Right cardiac atrium (tissue), 5 donors: ENCODE measurements at regions not wholly inside any gene's neighbourhood (a gene's known extent, or its start where the extent isn't known, plus 50 kb on each side); places are given as distances from the start of the nearest gene placed in this dataset.
A peak's percentile ranks its signal among the peaks of the same experiment; 100 is the strongest.

Source experiments
- ATAC-seq, 2 donors: fragments of 200-7000 bp; cut with Tn5 transposase; one replicate each; pipeline versions ENCODE4 v1.8.0 to v1.9.1; 2020; ENCODE audit warnings: moderate library complexity in 2 of 2, mild to moderate bottlenecking in 1 of 2
- DNase-seq, 3 donors: peaks; one replicate each; pipeline ENCODE4 v3.0.0-alpha.2; 2020
- H3K27ac ChIP-seq: one replicate; pipeline ENCODE4 v1.5.1; 2013; ENCODE audit warnings: mild to moderate bottlenecking, low read length, control low read depth, moderate library complexity
- H3K27me3 ChIP-seq: one replicate; pipeline ENCODE4 v1.6.1; 2013; ENCODE audit not compliant: control insufficient read depth, insufficient read depth
- H3K4me1 ChIP-seq: one replicate; pipeline ENCODE4 v1.6.1; 2013; ENCODE audit warnings: low read length; ENCODE audit not compliant: control insufficient read depth, insufficient read depth
- H3K4me3 ChIP-seq: one replicate; pipeline ENCODE4 v1.5.1; 2013; ENCODE audit warnings: low read length, control low read depth
- H3K9me3 ChIP-seq: one replicate; pipeline ENCODE4 v1.6.1; 2013; ENCODE audit warnings: low read length; ENCODE audit not compliant: control insufficient read depth
- whole genome bisulfite sequencing: extraction: QIAGEN DNeasy Blood & Tissue Kit; methylation state at CpG from one replicate; pipeline ENCODE4 v1.1.7; 2013; 5-methylcytosine and 5-hydroxymethylcytosine counted together
- intact Hi-C, 4 donors: fragments of 100-400 bp; cut with DNase I; formaldehyde crosslinking; loops; one replicate each; pipeline versions ENCODE4 v1.11.0 to v1.14.0; 2022 to 2023
- donor health status: healthy with polysubstance abuse.
- donor health status: DM: no; HTN: yes; CAD: no.
- donor health status: DM: no; HTN: no; CAD: no.
- donor health status: DM: no; HTN: yes; CAD: no; lungs with severe emphysema.
- donor health status: DM: yes; HTN: yes; CAD: no.

GRCh38 chr7:142554560-142555532 is 194.4 kb upstream of the PRSS1 start:
- DNase-seq, result no peak
- H3K4me1 ChIP-seq, result no peaks in the 10 kb centered on the region
- no peak for ATAC-seq

GRCh38 chr7:142553216-142553615 is 196.1 kb upstream of the PRSS1 start:
- no peak for ATAC-seq
- H3K27ac ChIP-seq, result no peak overlapping the region
- no peaks in the 10 kb centered on the region for H3K9me3 ChIP-seq
- no peak for DNase-seq
- H3K27me3 ChIP-seq, result no peaks in the 10 kb centered on the region
- 79% methylated on average over 2 of the region's 2 CpGs for WGBS
- intact Hi-C loops, result no loop called here
- no peaks in the 10 kb centered on the region for H3K4me1 ChIP-seq
- no peak overlapping the region for H3K4me3 ChIP-seq

More at GRCh38 chr7:142554560-142555532, 194.4 kb upstream of the PRSS1 start:
- intact Hi-C loops, result no loop called here
- 64% methylated on average over 10 of the region's 10 CpGs for WGBS
- H3K27ac ChIP-seq, result no peak overlapping the region
- H3K4me3 ChIP-seq, result no peak overlapping the region
- H3K9me3 ChIP-seq, result no peaks in the 10 kb centered on the region
- no peaks in the 10 kb centered on the region for H3K27me3 ChIP-seq

- Histone ChIP-seq H3K27me3 (no peaks in the 10 kb centered on the region), H3K9me3 (no peaks in the 10 kb centered on the region), H3K27ac (no peak overlapping the region), H3K4me1 (no peaks in the 10 kb centered on the region), H3K4me3 (no peak overlapping the region)
- 69% methylated on average over 1 of the region's 1 CpG for WGBS
- intact Hi-C loops, result no loop called here
- DNase-seq, result no peak
- ATAC-seq, result no peak
These were observed 200.3 kb upstream of the PRSS1 start for GRCh38 chr7:142548978-142549377.

- H3K27me3 ChIP-seq, result no peaks in the 10 kb centered on the region
- H3K27ac ChIP-seq, result no peak overlapping the region
- ATAC-seq (no peak), DNase-seq (no peak)
- H3K4me1 ChIP-seq, result no peaks in the 10 kb centered on the region
- intact Hi-C loops, result no loop called here
- no peak overlapping the region for H3K4me3 ChIP-seq
- H3K9me3 ChIP-seq, result no peaks in the 10 kb centered on the region
- 76% methylated on average over 4 of the region's 4 CpGs for WGBS
These were observed 202.8 kb upstream of the PRSS1 start for GRCh38 chr7:142546452-142546851.

GRCh38 chr7:142542942-142543341 is 206.3 kb upstream of the PRSS1 start:
- ATAC-seq (no peak), DNase-seq (no peak)
- Histone ChIP-seq H3K27me3 (no peaks in the 10 kb centered on the region), H3K4me1 (no peaks in the 10 kb centered on the region), H3K4me3 (no peak overlapping the region), H3K9me3 (no peaks in the 10 kb centered on the region), H3K27ac (no peak overlapping the region)
- 54% methylated on average over 2 of the region's 2 CpGs for WGBS
- intact Hi-C loops, result no loop called here

GRCh38 chr7:142542105-142542504 is 207.2 kb upstream of the PRSS1 start:
- no peak overlapping the region for H3K27ac ChIP-seq
- no peaks in the 10 kb centered on the region for H3K9me3 ChIP-seq
- no peak for ATAC-seq
- no peak overlapping the region for H3K4me3 ChIP-seq
- intact Hi-C loops, result no loop called here
- H3K27me3 ChIP-seq, result no peaks in the 10 kb centered on the region
- DNase-seq, result no peak
- no peaks in the 10 kb centered on the region for H3K4me1 ChIP-seq
- 79% methylated on average over 1 of the region's 1 CpG for WGBS

- Histone ChIP-seq H3K4me3 (no peak overlapping the region), H3K27me3 (no peaks in the 10 kb centered on the region), H3K27ac (no peak overlapping the region), H3K4me1 (no peaks in the 10 kb centered on the region), H3K9me3 (no peaks in the 10 kb centered on the region)
- DNase-seq (no peak), ATAC-seq (no peak)
- intact Hi-C loops, result no loop called here
- 74% methylated on average over 2 of the region's 2 CpGs for WGBS
These were observed 208.9 kb upstream of the PRSS1 start for GRCh38 chr7:142540371-142540770.

- ATAC-seq, result no peak
- Histone ChIP-seq H3K27ac (no peak overlapping the region), H3K4me3 (no peak overlapping the region), H3K27me3 (no peaks in the 10 kb centered on the region), H3K9me3 (no peaks in the 10 kb centered on the region), H3K4me1 (no peaks in the 10 kb centered on the region)
- WGBS, result 54% methylated on average over 1 of the region's 1 CpG
- intact Hi-C loops, result no loop called here
- no peak for DNase-seq
These were observed 209.4 kb upstream of the PRSS1 start for GRCh38 chr7:142539901-142540300.

- intact Hi-C loops, result no loop called here
These were observed 211.5 kb upstream of the PRSS1 start for GRCh38 chr7:142537760-142538159.

GRCh38 chr7:142535123-142535779 is 214.0 kb upstream of the PRSS1 start:
- intact Hi-C loops, result no loop called here
- DNase-seq, result peak; percentile 40 to 60 (median 57)
- peak; percentile 51 to 61 for ATAC-seq
- no peak overlapping the region for H3K4me3 ChIP-seq
- 7% methylated on average over 7 of the region's 7 CpGs for WGBS
- H3K4me1 ChIP-seq, result no peaks in the 10 kb centered on the region
- H3K9me3 ChIP-seq, result no peaks in the 10 kb centered on the region
- H3K27ac ChIP-seq, result no peak overlapping the region
- no peaks in the 10 kb centered on the region for H3K27me3 ChIP-seq

More at GRCh38 chr7:142537760-142538159, 211.5 kb upstream of the PRSS1 start:
- Histone ChIP-seq H3K27me3 (no peaks in the 10 kb centered on the region), H3K4me3 (no peak overlapping the region), H3K4me1 (no peaks in the 10 kb centered on the region), H3K9me3 (no peaks in the 10 kb centered on the region), H3K27ac (no peak overlapping the region)
- no peak for DNase-seq
- ATAC-seq, result no peak
- 91% methylated on average over 1 of the region's 1 CpG for WGBS

GRCh38 chr7:142534726-142535122 is 214.5 kb upstream of the PRSS1 start:
- H3K27ac ChIP-seq, result no peak overlapping the region
- no peak overlapping the region for H3K4me3 ChIP-seq
- H3K27me3 ChIP-seq, result no peaks in the 10 kb centered on the region
- no peaks in the 10 kb centered on the region for H3K4me1 ChIP-seq
- intact Hi-C loops, result no loop called here
- ATAC-seq (no peak), DNase-seq (no peak)
- H3K9me3 ChIP-seq, result no peaks in the 10 kb centered on the region
